Transverse colon (tissue), 4 donors: ENCODE measurements at regions not wholly inside any gene's neighbourhood (a gene's known extent, or its start where the extent isn't known, plus 50 kb on each side); places are given as distances from the start of the nearest gene placed in this dataset.

Experiments
- DNase-seq: peaks from one replicate; pipeline ENCODE4 v3.0.0-alpha.2; 2019
- H3K27ac ChIP-seq, 4 donors: fragments of 200-600 bp; sonication (generic); 2 replicates each; pipeline ENCODE4 v1.5.1; 2016 to 2018; ENCODE audit warnings: inconsistent platforms in 4 of 4
- H3K27me3 ChIP-seq: fragments of 200-600 bp; sonication (generic); 2 replicates; pipeline ENCODE4 v1.5.1; 2017; ENCODE audit warnings: inconsistent platforms
- H3K36me3 ChIP-seq, 4 donors: fragments of 200-600 bp; sonication (generic); 2 replicates each; pipeline ENCODE4 v1.5.1; 2017 to 2019; ENCODE audit warnings: inconsistent platforms in 4 of 4
- H3K4me1 ChIP-seq, 4 donors: fragments of 200-600 bp; sonication (generic); 2 replicates each; pipeline ENCODE4 v1.5.1; 2017 to 2020; ENCODE audit warnings: inconsistent platforms in 4 of 4
- H3K4me3 ChIP-seq, 4 donors: fragments of 200-600 bp; sonication (generic); 1 replicate in 1 of 4; 2 replicates in 3 of 4; pipeline versions ENCODE4 v1.5.1 to v1.6.1; 2017 to 2019; ENCODE audit warnings: inconsistent platforms in 4 of 4
- H3K9me3 ChIP-seq, 2 donors: fragments of 200-600 bp; sonication (generic); 2 replicates each; pipeline ENCODE4 v1.5.1; 2017 to 2019; ENCODE audit warnings: inconsistent platforms in 2 of 2
- CTCF ChIP-seq, 5 experiments: fragments of 200-600 bp in 3 of 5; fragments of 450-650 bp in 2 of 5; sonication (generic) in 3 of 5; IDR thresholded peaks; 1 replicate in 2 of 5; 2 replicates in 3 of 5; pipeline ENCODE4 v1.5.1; 2016 to 2017; ENCODE audit warnings: antibody characterized with exemption in 5 of 5, inconsistent platforms in 3 of 5, mild to moderate bottlenecking in 2 of 5, moderate library complexity in 1 of 5
- EP300 ChIP-seq: sonication (generic); formaldehyde crosslinking; IDR thresholded peaks from one replicate; pipeline ENCODE4 v1.6.1; 2017; ENCODE audit warnings: antibody characterized with exemption, low read depth
- POLR2A ChIP-seq: fragments of 450-650 bp; IDR thresholded peaks from one replicate; pipeline ENCODE4 v1.6.1; 2016; ENCODE audit warnings: antibody characterized with exemption, mild to moderate bottlenecking, moderate library complexity
- POLR2AphosphoS5 ChIP-seq, 3 donors: sonication (generic); formaldehyde crosslinking; IDR thresholded peaks; one replicate each; pipeline ENCODE4 v1.6.1; 2016; ENCODE audit warnings: antibody characterized with exemption in 3 of 3
- WGBS, 2 donors: methylation state at CpG; one replicate each; pipeline ENCODE4 v1.1.5; 2018; ENCODE audit warnings: low coverage in 1 of 2; 5-methylcytosine and 5-hydroxymethylcytosine counted together
- in situ Hi-C, 4 donors: fragments of 200-750 bp; cut with MboI; loops; one replicate each; pipeline versions ENCODE4 v1.15.0 to v1.15.1; 2017; ENCODE audit warnings: low sequenced_read_pairs in 3 of 4, low pct_ligation_motif_present in 1 of 4, low pct_unique_long_range_greater_than_20kb in 1 of 4
- intact Hi-C: fragments of 100-400 bp; cut with DNase I; formaldehyde crosslinking; loops from one replicate; pipeline ENCODE4 v1.15.1; 2023; ENCODE audit warnings: low total_unique reads

DNA sequence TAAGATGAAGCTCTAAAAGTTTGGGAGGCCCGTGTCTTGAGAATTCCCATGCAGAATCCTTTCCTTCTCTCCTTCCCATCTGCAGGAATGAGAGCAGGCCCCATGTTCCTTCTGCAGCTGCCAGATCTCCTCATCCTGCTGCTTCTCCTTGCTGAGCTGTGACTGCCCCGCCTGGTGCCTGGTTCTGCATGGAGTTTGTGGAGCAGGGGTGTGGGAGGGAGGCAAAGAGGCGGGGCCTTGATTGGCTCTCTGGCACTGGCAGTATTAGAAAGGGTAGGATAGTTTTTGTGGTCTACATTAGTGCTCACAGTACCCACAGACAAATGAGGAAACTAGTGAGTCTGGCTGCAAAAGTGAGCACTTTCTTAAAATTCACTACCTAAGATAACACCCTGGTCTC lies 91.1 kb upstream of the CLPB start:
- H3K27ac ChIP-seq: no peak overlapping the region
- no peak overlapping the region for H3K4me3 ChIP-seq
- no peaks in the 10 kb centered on the region for H3K36me3 ChIP-seq
- intact Hi-C loops (no loop called here), in situ Hi-C loops (no loop called here)
- H3K27me3 ChIP-seq: no peaks in the 10 kb centered on the region
- DNase-seq: no peak
- H3K4me1 ChIP-seq: no peaks in the 10 kb centered on the region
- no peaks in the 10 kb centered on the region for H3K9me3 ChIP-seq
- TF ChIP-seq CTCF (IDR thresholded peaks at IDR 0.05): no peak
- WGBS, 2 donors: 60% methylated on average over 3 of the region's 3 CpGs; no CpG with 5 or more reads in 1 of the 2 donors

GRCh38 chr11:72524711-72525110 lies 90.4 kb upstream of the CLPB start:
- no peak overlapping the region for H3K4me3 ChIP-seq
- in situ Hi-C loops: no loop called here
- no peak for DNase-seq
- H3K27me3 ChIP-seq: no peaks in the 10 kb centered on the region
- no peaks in the 10 kb centered on the region for H3K9me3 ChIP-seq
- TF ChIP-seq CTCF (IDR thresholded peaks at IDR 0.05) (no peak), POLR2AphosphoS5 (IDR thresholded peaks at IDR 0.05) (no peak), EP300 (no peak), POLR2A (no peak)
- intact Hi-C loops: no loop called here
- whole genome bisulfite sequencing, 2 donors: 86 to 100% methylated on average over 1 to 2 of the region's 2 CpGs
- no peaks in the 10 kb centered on the region for H3K4me1 ChIP-seq
- no peaks in the 10 kb centered on the region for H3K36me3 ChIP-seq
- no peak overlapping the region for H3K27ac ChIP-seq

GRCh38 chr11:72523991-72524390 lies 89.7 kb upstream of the CLPB start:
- 97 to 100% methylated on average over 1 to 2 of the region's 2 CpGs for WGBS, 2 donors
- intact Hi-C loops (no loop called here), in situ Hi-C loops (no loop called here)
- Histone ChIP-seq H3K4me3 (no peak overlapping the region), H3K27me3 (no peaks in the 10 kb centered on the region), H3K4me1 (peaks cover 0 to 2% (median 0%) of the 10 kb centered on the region in 4 donors), H3K9me3 (no peaks in the 10 kb centered on the region), H3K36me3 (no peaks in the 10 kb centered on the region), H3K27ac (no peak overlapping the region)
- DNase-seq: no peak
- TF ChIP-seq POLR2AphosphoS5 (IDR thresholded peaks at IDR 0.05) (no peak), POLR2A (no peak), CTCF (IDR thresholded peaks at IDR 0.05) (no peak), EP300 (no peak)

- intact Hi-C loops (no loop called here), in situ Hi-C loops (no loop called here)
- no peak for DNase-seq
- Histone ChIP-seq H3K27me3 (no peaks in the 10 kb centered on the region), H3K4me3 (no peak overlapping the region), H3K9me3 (no peaks in the 10 kb centered on the region), H3K4me1 (peaks cover 0 to 4% (median 0%) of the 10 kb centered on the region in 4 donors), H3K36me3 (no peaks in the 10 kb centered on the region), H3K27ac (no peak overlapping the region)
- WGBS, 2 donors: 77 to 92% methylated on average over 5 to 6 of the region's 6 CpGs
- TF ChIP-seq POLR2AphosphoS5 (IDR thresholded peaks at IDR 0.05): no peak
- no peak for TF ChIP-seq POLR2A
- TF ChIP-seq CTCF (IDR thresholded peaks at IDR 0.05): no peak
- no peak for TF ChIP-seq EP300
Observed at GRCh38 chr11:72522186-72522585, 87.9 kb upstream of the CLPB start.
